DOHH2 (cell line): ENCODE measurements at regions not wholly inside any gene's neighbourhood (a gene's known extent, or its start where the extent isn't known, plus 50 kb on each side); places are given as distances from the start of the nearest gene placed in this dataset.

Experiments
- H3F3A ChIP-seq: fragments of 200-600 bp; sonication (generic), shearing (Covaris generic); 2 replicates; pipeline ENCODE4 v1.6.0; 2016; ENCODE audit warnings: antibody characterized with exemption, mild to moderate bottlenecking; ENCODE audit not compliant: control insufficient read depth, insufficient read depth
- H3K27ac ChIP-seq: fragments of 200-600 bp; sonication (generic); 2 replicates; pipeline ENCODE4 v1.5.1; 2014; ENCODE audit warnings: low read depth, mild to moderate bottlenecking, low read length, moderate library complexity
- H3K27me3 ChIP-seq: fragments of 200-600 bp; sonication (generic); 2 replicates; pipeline ENCODE4 v1.6.1; 2014; ENCODE audit warnings: mild to moderate bottlenecking, low read length, mixed read lengths; ENCODE audit not compliant: control insufficient read depth
- H3K36me3 ChIP-seq: fragments of 200-600 bp; sonication (generic); 2 replicates; pipeline ENCODE4 v1.6.1; 2014; ENCODE audit warnings: mild to moderate bottlenecking, low read length, moderate library complexity, mixed read lengths; ENCODE audit not compliant: control insufficient read depth
- H3K4me1 ChIP-seq: fragments of 200-600 bp; sonication (generic); 2 replicates; pipeline ENCODE4 v1.6.1; 2014; ENCODE audit warnings: mild to moderate bottlenecking, low read length, mixed read lengths; ENCODE audit not compliant: control insufficient read depth
- H3K4me2 ChIP-seq: fragments of 200-600 bp; sonication (generic); 2 replicates; pipeline ENCODE4 v1.6.0; 2014; ENCODE audit warnings: mild to moderate bottlenecking, low read length, moderate library complexity
- H3K4me3 ChIP-seq: fragments of 200-600 bp; sonication (generic); 2 replicates; pipeline ENCODE4 v1.5.1; 2014; ENCODE audit warnings: mild to moderate bottlenecking, low read length, mixed read lengths
- H3K79me2 ChIP-seq: fragments of 200-600 bp; sonication (generic); 2 replicates; pipeline ENCODE4 v1.6.1; 2014; ENCODE audit warnings: mild to moderate bottlenecking, low read length, mixed read lengths; ENCODE audit not compliant: control insufficient read depth
- H3K9me2 ChIP-seq: fragments of 200-600 bp; sonication (generic); replicated peaks from 2 replicates; pipeline ENCODE4 v1.6.1; 2014; ENCODE audit warnings: mild to moderate bottlenecking, low read length, mixed read lengths; ENCODE audit not compliant: control insufficient read depth
- H3K9me3 ChIP-seq: fragments of 200-600 bp; sonication (generic); 2 replicates; pipeline ENCODE4 v1.6.1; 2014; ENCODE audit warnings: antibody characterized with exemption, low read length, mixed read lengths; ENCODE audit not compliant: control insufficient read depth, insufficient read depth
- H4K20me1 ChIP-seq: fragments of 200-600 bp; sonication (generic); 2 replicates; pipeline ENCODE4 v1.6.0; 2014; ENCODE audit warnings: low read depth, mild to moderate bottlenecking, antibody characterized with exemption, low read length, moderate library complexity; ENCODE audit not compliant: control insufficient read depth, insufficient read depth
- EZH2phosphoT487 ChIP-seq: fragments of 200-600 bp; sonication (generic); IDR thresholded peaks from 2 replicates; pipeline ENCODE4 v1.6.1; 2017; ENCODE audit warnings: borderline replicate concordance, mild to moderate bottlenecking, antibody characterized with exemption, low read length, moderate library complexity, mixed read lengths
- TF ChIP-seq, protein P1 (sequence below): fragments of 200-600 bp; sonication (generic); IDR thresholded peaks from one replicate; pipeline ENCODE4 v1.5.1; 2014; ENCODE audit warnings: antibody characterized with exemption, mild to moderate bottlenecking, low read depth, low read length; ENCODE audit not compliant: poor library complexity, severe bottlenecking

DNA sequence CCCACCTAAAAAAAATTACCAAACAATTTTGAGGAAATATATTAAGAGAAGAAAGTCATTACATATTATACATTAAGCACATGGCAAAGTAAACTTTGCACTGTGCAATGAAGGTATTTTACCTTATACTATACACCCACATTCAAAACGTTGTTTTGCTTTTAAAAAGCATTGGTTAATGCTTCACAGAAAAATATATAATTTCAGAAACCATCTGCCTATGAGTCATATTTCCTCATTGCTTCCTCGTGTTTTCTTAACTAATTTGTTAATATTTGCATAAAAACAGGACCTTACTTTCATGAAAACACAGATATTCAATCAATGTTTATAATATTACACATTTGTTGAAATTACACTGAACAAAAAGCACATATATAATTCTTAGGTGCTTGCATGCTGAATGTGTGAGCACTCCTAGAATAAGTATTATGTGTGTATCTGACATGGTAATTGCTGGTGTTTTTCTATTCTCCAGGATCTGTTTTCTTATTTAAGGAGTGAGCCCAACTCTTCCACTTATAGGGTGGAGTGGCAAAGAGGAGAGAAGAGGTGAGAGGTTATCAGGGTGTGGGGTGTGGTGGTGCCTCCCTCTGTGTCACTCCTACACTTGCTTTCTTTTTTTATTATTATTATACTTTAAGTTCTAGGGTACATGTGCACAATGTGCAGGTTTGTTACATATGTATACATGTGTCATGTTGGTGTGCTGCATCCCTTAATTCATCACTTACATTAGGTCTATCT is 95.1 kb upstream of the IQCM start:
- H3K4me2 ChIP-seq, result no peak overlapping the region
- H3K4me1 ChIP-seq, result no peaks in the 10 kb centered on the region
- TF ChIP-seq, protein P1, sequence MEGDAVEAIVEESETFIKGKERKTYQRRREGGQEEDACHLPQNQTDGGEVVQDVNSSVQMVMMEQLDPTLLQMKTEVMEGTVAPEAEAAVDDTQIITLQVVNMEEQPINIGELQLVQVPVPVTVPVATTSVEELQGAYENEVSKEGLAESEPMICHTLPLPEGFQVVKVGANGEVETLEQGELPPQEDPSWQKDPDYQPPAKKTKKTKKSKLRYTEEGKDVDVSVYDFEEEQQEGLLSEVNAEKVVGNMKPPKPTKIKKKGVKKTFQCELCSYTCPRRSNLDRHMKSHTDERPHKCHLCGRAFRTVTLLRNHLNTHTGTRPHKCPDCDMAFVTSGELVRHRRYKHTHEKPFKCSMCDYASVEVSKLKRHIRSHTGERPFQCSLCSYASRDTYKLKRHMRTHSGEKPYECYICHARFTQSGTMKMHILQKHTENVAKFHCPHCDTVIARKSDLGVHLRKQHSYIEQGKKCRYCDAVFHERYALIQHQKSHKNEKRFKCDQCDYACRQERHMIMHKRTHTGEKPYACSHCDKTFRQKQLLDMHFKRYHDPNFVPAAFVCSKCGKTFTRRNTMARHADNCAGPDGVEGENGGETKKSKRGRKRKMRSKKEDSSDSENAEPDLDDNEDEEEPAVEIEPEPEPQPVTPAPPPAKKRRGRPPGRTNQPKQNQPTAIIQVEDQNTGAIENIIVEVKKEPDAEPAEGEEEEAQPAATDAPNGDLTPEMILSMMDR, result no peak
- no peak for TF ChIP-seq EZH2phosphoT487
- H3K27ac ChIP-seq, result no peak overlapping the region
- no peaks in the 10 kb centered on the region for H3K36me3 ChIP-seq
- H3F3A ChIP-seq, result no peaks in the 10 kb centered on the region
- no peak overlapping the region for H3K4me3 ChIP-seq
- no peaks in the 10 kb centered on the region for H3K79me2 ChIP-seq
- no peaks in the 10 kb centered on the region for H3K27me3 ChIP-seq
- H4K20me1 ChIP-seq, result no peaks in the 10 kb centered on the region
- H3K9me3 ChIP-seq, result no peaks in the 10 kb centered on the region
- H3K9me2 ChIP-seq, result no peaks in the 10 kb centered on the region

DNA sequence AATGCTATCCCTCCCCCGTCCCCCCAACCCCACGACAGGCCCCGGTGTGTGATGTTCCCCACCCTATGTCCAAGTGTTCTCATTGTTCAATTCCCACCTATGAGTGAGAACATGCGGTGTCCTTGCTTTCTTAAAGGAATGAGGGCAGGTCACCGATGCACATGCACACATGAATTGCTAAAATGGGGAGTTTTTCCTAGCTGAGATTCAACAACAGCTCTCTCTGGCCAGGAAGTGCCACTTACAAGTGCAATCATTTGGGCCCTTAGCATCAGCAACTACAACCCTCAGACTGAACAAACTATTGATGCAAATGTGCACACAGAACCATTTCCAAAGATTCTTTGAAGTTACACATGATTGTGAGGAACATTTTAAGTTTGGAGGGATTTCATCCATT is 95.7 kb upstream of the IQCM start:
- no peak overlapping the region for H3K4me3 ChIP-seq
- no peaks in the 10 kb centered on the region for H3K4me1 ChIP-seq
- no peaks in the 10 kb centered on the region for H3K27me3 ChIP-seq
- H3K9me2 ChIP-seq, result no peaks in the 10 kb centered on the region
- H3K36me3 ChIP-seq, result no peaks in the 10 kb centered on the region
- no peaks in the 10 kb centered on the region for H4K20me1 ChIP-seq
- H3K4me2 ChIP-seq, result no peak overlapping the region
- H3K27ac ChIP-seq, result no peak overlapping the region
- no peaks in the 10 kb centered on the region for H3K9me3 ChIP-seq
- H3K79me2 ChIP-seq, result no peaks in the 10 kb centered on the region
- H3F3A ChIP-seq, result no peaks in the 10 kb centered on the region
- TF ChIP-seq, protein P1, result no peak
- no peak for TF ChIP-seq EZH2phosphoT487

DNA sequence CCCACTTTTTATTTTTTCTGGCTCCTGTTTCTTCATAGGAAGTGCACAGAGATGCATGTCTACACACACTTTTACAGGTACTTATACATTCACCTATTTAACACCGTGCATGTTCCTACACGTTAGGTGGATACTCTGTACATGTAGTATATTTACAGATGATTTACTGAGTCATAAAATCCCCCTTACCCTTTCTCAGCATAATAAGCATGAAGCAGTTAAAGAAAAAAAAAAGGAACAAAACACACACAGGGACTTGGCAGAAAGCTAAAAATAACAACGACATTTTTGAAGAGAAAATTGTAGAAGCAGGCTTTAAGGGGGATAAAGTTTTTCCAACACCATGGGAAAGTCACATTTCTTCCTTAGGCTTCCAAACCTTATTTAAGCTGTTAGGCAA is 96.4 kb upstream of the IQCM start:
- no peaks in the 10 kb centered on the region for H3K4me1 ChIP-seq
- H3K36me3 ChIP-seq, result no peaks in the 10 kb centered on the region
- TF ChIP-seq, protein P1, result no peak
- TF ChIP-seq EZH2phosphoT487, result no peak
- no peaks in the 10 kb centered on the region for H3K79me2 ChIP-seq
- H3F3A ChIP-seq, result no peaks in the 10 kb centered on the region
- H3K27me3 ChIP-seq, result no peaks in the 10 kb centered on the region
- H3K4me3 ChIP-seq, result no peak overlapping the region
- H3K27ac ChIP-seq, result no peak overlapping the region
- no peaks in the 10 kb centered on the region for H3K9me3 ChIP-seq
- no peak overlapping the region for H3K4me2 ChIP-seq
- H3K9me2 ChIP-seq, result no peaks in the 10 kb centered on the region
- H4K20me1 ChIP-seq, result no peaks in the 10 kb centered on the region
